Esophagus squamous epithelium (tissue), 5 donors: ENCODE measurements at regions not wholly inside any gene's neighbourhood (a gene's known extent, or its start where the extent isn't known, plus 50 kb on each side); places are given as distances from the start of the nearest gene placed in this dataset.

Experiments used
- DNase-seq: peaks from one replicate; lab custom pipeline; 2025; lab: John Stamatoyannopoulos, UW
- H3K27ac ChIP-seq, 4 donors: fragments of 200-600 bp; sonication (generic); one replicate each; pipeline ENCODE4 v1.5.1; 2016 to 2019; ENCODE audit warnings: mild to moderate bottlenecking in 1 of 4
- H3K27me3 ChIP-seq, 4 donors: fragments of 200-600 bp; sonication (generic); 1 replicate in 3 of 4; 2 replicates in 1 of 4; pipeline versions ENCODE4 v1.5.1 to v1.6.0; 2017 to 2021; ENCODE audit warnings: antibody characterized with exemption in 1 of 4
- H3K36me3 ChIP-seq, 3 donors: fragments of 200-600 bp; sonication (generic); one replicate each; pipeline ENCODE4 v1.5.1; 2016 to 2019
- H3K4me1 ChIP-seq, 3 donors: fragments of 200-600 bp; sonication (generic); one replicate each; pipeline ENCODE4 v1.5.1; 2017 to 2019
- H3K4me3 ChIP-seq, 4 donors: fragments of 200-600 bp; sonication (generic); 1 replicate in 3 of 4; 2 replicates in 1 of 4; pipeline ENCODE4 v1.5.1; 2016 to 2019; ENCODE audit warnings: mild to moderate bottlenecking in 2 of 4, moderate library complexity in 1 of 4
- H3K9me3 ChIP-seq, 3 donors: fragments of 200-600 bp; sonication (generic); one replicate each; pipeline ENCODE4 v1.5.1; 2016 to 2019
- POLR2A ChIP-seq, 4 donors: fragments of 450-650 bp; IDR thresholded peaks; one replicate each; pipeline ENCODE4 v1.6.1; 2017; ENCODE audit warnings: antibody characterized with exemption in 4 of 4, mild to moderate bottlenecking in 4 of 4, moderate library complexity in 3 of 4
- WGBS, 2 donors: methylation state at CpG; one replicate each; pipeline ENCODE4 v1.1.5; 2018; 5-methylcytosine and 5-hydroxymethylcytosine counted together
- intact Hi-C: fragments of 100-400 bp; cut with DNase I; formaldehyde crosslinking; loops from one replicate; pipeline ENCODE4 v1.15.0; 2022
- TF ChIP-seq, protein P1 (sequence below), 6 experiments: fragments of 450-650 bp in 4 of 6; fragments of 200-600 bp in 2 of 6; sonication (generic) in 2 of 6; IDR thresholded peaks; one replicate each; pipeline ENCODE4 v1.5.1; 2016 to 2019; ENCODE audit warnings: antibody characterized with exemption in 6 of 6, mild to moderate bottlenecking in 4 of 6, moderate library complexity in 4 of 6
- donor health status: DM: yes; HTN: yes; CAD: no.

GRCh38 chr9:129273136-129273895 lies 95.3 kb upstream of the IER5L start:
- 91 to 92% methylated on average over 11 to 14 of the region's 14 CpGs for WGBS, 2 donors
- no peak for DNase-seq

DNA sequence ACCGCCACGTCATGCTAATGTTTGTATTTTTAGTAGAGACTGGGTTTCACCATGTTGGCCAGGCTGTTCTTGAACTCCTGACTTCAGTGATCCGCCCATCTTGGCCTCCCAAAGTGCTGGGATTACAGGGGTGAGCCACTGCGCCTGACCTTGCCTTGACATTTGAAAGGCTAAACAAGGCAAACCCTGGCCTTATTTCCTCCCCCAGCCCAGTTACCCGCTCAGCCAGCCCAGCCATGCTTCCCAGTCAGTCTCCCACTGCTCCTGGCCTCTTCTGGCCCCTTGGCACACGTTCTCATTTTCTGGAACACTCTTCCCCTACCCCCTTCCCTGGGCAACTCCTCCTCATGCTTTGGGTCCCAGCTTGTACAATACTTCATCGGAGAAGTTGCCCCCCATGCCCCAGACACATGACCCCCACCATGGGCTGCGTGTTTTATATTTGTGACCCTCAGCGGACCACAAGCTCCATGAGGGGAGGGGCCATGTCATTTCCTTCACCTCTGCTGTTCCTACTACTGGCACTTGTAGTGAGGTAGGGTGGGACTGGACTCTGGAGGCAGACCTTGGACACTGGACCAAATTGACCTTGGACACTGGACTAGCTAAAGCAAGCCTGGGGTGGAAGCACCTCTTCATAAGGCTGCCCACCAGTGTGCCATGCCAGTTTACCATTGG lies 94.4 kb upstream of the IER5L start:
- no peak overlapping the region for H3K4me3 ChIP-seq
- no peaks in the 10 kb centered on the region for H3K36me3 ChIP-seq
- WGBS, 2 donors: 89 to 93% methylated on average over 7 of the region's 9 CpGs
- no peaks in the 10 kb centered on the region for H3K9me3 ChIP-seq
- intact Hi-C loops: no loop called here
- no peak for TF ChIP-seq POLR2A (IDR thresholded peaks at IDR 0.05)
- TF ChIP-seq, protein P1, sequence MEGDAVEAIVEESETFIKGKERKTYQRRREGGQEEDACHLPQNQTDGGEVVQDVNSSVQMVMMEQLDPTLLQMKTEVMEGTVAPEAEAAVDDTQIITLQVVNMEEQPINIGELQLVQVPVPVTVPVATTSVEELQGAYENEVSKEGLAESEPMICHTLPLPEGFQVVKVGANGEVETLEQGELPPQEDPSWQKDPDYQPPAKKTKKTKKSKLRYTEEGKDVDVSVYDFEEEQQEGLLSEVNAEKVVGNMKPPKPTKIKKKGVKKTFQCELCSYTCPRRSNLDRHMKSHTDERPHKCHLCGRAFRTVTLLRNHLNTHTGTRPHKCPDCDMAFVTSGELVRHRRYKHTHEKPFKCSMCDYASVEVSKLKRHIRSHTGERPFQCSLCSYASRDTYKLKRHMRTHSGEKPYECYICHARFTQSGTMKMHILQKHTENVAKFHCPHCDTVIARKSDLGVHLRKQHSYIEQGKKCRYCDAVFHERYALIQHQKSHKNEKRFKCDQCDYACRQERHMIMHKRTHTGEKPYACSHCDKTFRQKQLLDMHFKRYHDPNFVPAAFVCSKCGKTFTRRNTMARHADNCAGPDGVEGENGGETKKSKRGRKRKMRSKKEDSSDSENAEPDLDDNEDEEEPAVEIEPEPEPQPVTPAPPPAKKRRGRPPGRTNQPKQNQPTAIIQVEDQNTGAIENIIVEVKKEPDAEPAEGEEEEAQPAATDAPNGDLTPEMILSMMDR (IDR thresholded peaks at IDR 0.05): no peak
- peaks cover 0 to 2% (median 0%) of the 10 kb centered on the region in 3 donors for H3K4me1 ChIP-seq
- H3K27ac ChIP-seq: no peak overlapping the region
- H3K27me3 ChIP-seq: no peaks in the 10 kb centered on the region
- no peak for DNase-seq

More at GRCh38 chr9:129273136-129273895, 95.3 kb upstream of the IER5L start:
- TF ChIP-seq, protein P1 (IDR thresholded peaks at IDR 0.05): no peak
- no peak for TF ChIP-seq POLR2A (IDR thresholded peaks at IDR 0.05)
- Histone ChIP-seq H3K9me3 (no peaks in the 10 kb centered on the region), H3K4me3 (no peak overlapping the region), H3K27ac (no peak overlapping the region), H3K4me1 (peaks cover 0 to 11% (median 0%) of the 10 kb centered on the region in 3 donors), H3K27me3 (no peaks in the 10 kb centered on the region), H3K36me3 (no peaks in the 10 kb centered on the region)
- intact Hi-C loops: no loop called here

DNA sequence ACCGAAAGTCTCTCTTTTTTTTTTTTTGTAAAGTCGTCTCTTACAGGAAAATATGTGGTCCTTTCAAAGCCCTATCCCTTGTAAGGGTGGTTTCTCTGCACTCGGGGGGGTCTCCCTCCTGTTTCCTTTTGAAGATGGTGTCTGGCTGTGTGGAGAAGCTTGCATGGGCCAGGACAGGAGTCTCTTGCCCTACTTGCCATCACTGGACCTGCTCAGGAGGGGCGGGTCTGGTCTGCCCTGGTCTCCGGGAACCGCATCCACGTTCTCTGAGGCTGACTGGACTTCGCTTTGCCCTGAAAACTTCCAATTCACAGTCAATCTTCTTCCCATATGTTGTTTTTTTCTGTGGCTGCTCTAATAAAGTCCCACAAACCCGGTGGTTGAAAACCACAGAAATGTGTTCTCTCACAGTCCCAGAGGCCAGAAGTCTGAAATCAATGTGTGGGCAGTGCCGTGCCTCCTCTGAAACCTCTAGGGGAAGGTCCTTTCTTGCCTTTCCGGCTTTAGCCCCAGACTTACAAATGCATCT lies 92.9 kb upstream of the IER5L start:
- Histone ChIP-seq H3K27me3 (no peaks in the 10 kb centered on the region), H3K36me3 (no peaks in the 10 kb centered on the region), H3K27ac (no peak overlapping the region), H3K4me1 (no peaks in the 10 kb centered on the region), H3K9me3 (no peaks in the 10 kb centered on the region), H3K4me3 (no peak overlapping the region)
- no peak for DNase-seq
- 56 to 62% methylated on average over 11 of the region's 11 CpGs for WGBS, 2 donors
- TF ChIP-seq POLR2A (IDR thresholded peaks at IDR 0.05): no peak
- TF ChIP-seq, protein P1 (IDR thresholded peaks at IDR 0.05): no peak
- intact Hi-C loops: no loop called here

DNA sequence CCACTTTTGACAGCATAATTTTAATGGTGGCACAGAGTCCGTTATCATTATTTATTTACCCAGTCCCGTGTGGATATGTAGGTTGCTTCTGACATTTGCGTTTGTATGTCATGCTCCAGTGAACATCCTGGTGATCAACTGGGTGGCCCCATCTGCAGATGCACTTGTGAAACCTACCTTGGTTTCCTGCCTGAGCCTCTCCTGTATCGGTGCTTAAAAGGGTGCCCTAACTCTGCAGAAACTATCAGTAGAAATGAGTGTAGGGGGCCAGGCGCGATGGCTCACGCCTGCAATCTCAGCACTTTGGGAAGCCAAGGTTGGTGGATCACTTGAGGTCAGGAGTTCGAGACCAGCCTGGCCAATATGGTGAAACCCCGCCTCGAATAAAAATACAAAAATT lies 92.1 kb upstream of the IER5L start:
- no peak for DNase-seq
- no peak for TF ChIP-seq POLR2A (IDR thresholded peaks at IDR 0.05)
- WGBS, 2 donors: 69 to 89% methylated on average over 8 to 9 of the region's 10 CpGs
- Histone ChIP-seq H3K27me3 (no peaks in the 10 kb centered on the region), H3K27ac (no peak overlapping the region), H3K36me3 (no peaks in the 10 kb centered on the region), H3K4me1 (no peaks in the 10 kb centered on the region), H3K4me3 (no peak overlapping the region), H3K9me3 (no peaks in the 10 kb centered on the region)
- intact Hi-C loops: no loop called here

GRCh38 chr9:129267141-129267540 lies 89.1 kb upstream of the IER5L start:
- 87 to 88% methylated on average over 8 to 10 of the region's 10 CpGs for WGBS, 2 donors
- DNase-seq: no peak

More at GRCh38 chr9:129267141-129267540, 89.1 kb upstream of the IER5L start:
- Histone ChIP-seq H3K27me3 (no peaks in the 10 kb centered on the region), H3K4me1 (no peaks in the 10 kb centered on the region), H3K9me3 (no peaks in the 10 kb centered on the region), H3K36me3 (no peaks in the 10 kb centered on the region), H3K27ac (no peak overlapping the region), H3K4me3 (no peak overlapping the region)
- no peak for TF ChIP-seq POLR2A (IDR thresholded peaks at IDR 0.05)
- TF ChIP-seq, protein P1 (IDR thresholded peaks at IDR 0.05): no peak
- intact Hi-C loops: no loop called here
